Heart right ventricle (tissue), 16 donors: ENCODE measurements at regions not wholly inside any gene's neighbourhood (a gene's known extent, or its start where the extent isn't known, plus 50 kb on each side); places are given as distances from the start of the nearest gene placed in this dataset.

Experiments
- ATAC-seq, 8 donors: fragments of 200-7000 bp; cut with Tn5 transposase; one replicate each; pipeline ENCODE4 v1.9.1; 2020; ENCODE audit warnings: mild to moderate bottlenecking in 8 of 8, moderate library complexity in 8 of 8, moderate number of reproducible peaks in 1 of 8
- DNase-seq, 2 donors: peaks; one replicate each; pipeline ENCODE4 v3.0.0-alpha.2; 2020
- H3K27ac ChIP-seq, 10 donors: fragments of 200-600 bp; sonication (generic) in 2 of 10; one replicate each; pipeline versions ENCODE4 v1.5.0 to v1.8.0; 2020 to 2022; ENCODE audit warnings: mild to moderate bottlenecking in 3 of 10
- H3K27me3 ChIP-seq, 7 donors: fragments of 200-600 bp; one replicate each; pipeline ENCODE4 v1.8.0; 2021 to 2022; ENCODE audit warnings: mild to moderate bottlenecking in 2 of 7
- H3K36me3 ChIP-seq, 9 donors: fragments of 200-600 bp; sonication (generic) in 1 of 9; one replicate each; pipeline versions ENCODE4 v1.5.0 to v1.8.0; 2020 to 2022; ENCODE audit warnings: mild to moderate bottlenecking in 2 of 9
- H3K4me1 ChIP-seq, 9 donors: fragments of 200-600 bp; sonication (generic) in 1 of 9; one replicate each; pipeline versions ENCODE4 v1.5.0 to v1.8.0; 2020 to 2022; ENCODE audit warnings: mild to moderate bottlenecking in 4 of 9
- H3K4me3 ChIP-seq, 10 donors: fragments of 200-600 bp; sonication (generic) in 2 of 10; one replicate each; pipeline versions ENCODE4 v1.5.0 to v1.8.0; 2020 to 2022; ENCODE audit warnings: mild to moderate bottlenecking in 7 of 10, moderate library complexity in 2 of 10
- H3K9me3 ChIP-seq, 11 donors: fragments of 200-600 bp in 10 of 11; sonication (generic) in 2 of 11; one replicate each; pipeline versions ENCODE4 v1.5.0 to v1.8.0; 2013 to 2022; ENCODE audit warnings: mild to moderate bottlenecking in 2 of 11, control low read depth in 1 of 11, moderate library complexity in 1 of 11
- WGBS, 2 donors: extraction: QIAGEN DNeasy Blood & Tissue Kit; methylation state at CpG; one replicate each; pipeline ENCODE4 v1.1.7; 2013; ENCODE audit warnings: inconsistent platforms in 1 of 2; 5-methylcytosine and 5-hydroxymethylcytosine counted together
- intact Hi-C, 10 donors: fragments of 100-400 bp; cut with DNase I; formaldehyde crosslinking; loops; one replicate each; pipeline versions ENCODE4 v1.11.1 to v1.14.2; 2022
- TF ChIP-seq, protein P1 (sequence below), 9 donors: fragments of 200-600 bp; sonication (generic) in 2 of 9; IDR thresholded peaks; one replicate each; pipeline versions ENCODE4 v1.5.0 to v1.8.0; 2021 to 2022; ENCODE audit warnings: antibody characterized with exemption in 9 of 9, mild to moderate bottlenecking in 5 of 9, moderate library complexity in 1 of 9
- donor health status: Arrhythmogenic right ventricular cardiomyopathy.
- donor health status: ischemic (EF 13 %, LVEDD 7.1; RV severe dilation, severe dysfunction).
- donor health status: healthy with polysubstance abuse.
- donor health status: DM: no; HTN: yes; CAD: no.
- donor health status: DM: no; HTN: no; CAD: no.
- donor health status: ischemic (EF 25% LVEDD 6.9; RV normal size, moderate dysfunction).
- donor health status: ischemic (EF 25% LVEDD 5.7; RV mildly dilated, moderate dysfunction).
- donor health status: healthy.
- donor health status: DM: yes; HTN: yes; CAD: no.
- donor health status: Ischemic cardiomyopathy.
- donor health status: ischemic (EF 35%, LVEDD 5.7; RV mildly dilated, moderate dysfunction).
- donor health status: nonischemic (EF 11% LVEDD 7.7; RV severe dilation, severe dysfunction).
- donor health status: DM: yes; HTN: yes; CAD: no.
- donor health status: PGD.
- donor health status: ischemic (EF 29% LVEDD 5.4; RV normal size, mild dysfunction).
- donor health status: nonischemic (EF 23%, LVEDD 6.1; RV moderate dilation, normal function).

DNA sequence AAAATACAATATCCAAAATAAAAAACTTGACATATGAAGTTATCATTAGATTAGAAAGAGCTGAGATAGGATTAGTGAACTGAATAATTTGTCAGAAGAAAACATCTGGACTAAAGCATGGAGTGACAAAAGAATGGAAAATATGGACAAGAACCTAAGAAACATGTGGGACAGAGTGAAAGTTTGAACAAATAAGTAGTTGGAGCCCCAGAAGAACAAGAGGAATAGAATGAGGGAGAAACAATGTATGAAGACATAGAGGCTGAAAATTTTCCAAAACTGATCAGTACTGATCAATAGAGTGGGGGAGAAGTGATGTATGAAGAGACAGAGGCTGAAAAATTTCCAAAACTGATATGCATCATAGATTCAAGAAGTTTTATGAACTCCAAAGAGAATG lies 170.6 kb upstream of the CRY1 start:
- TF ChIP-seq, protein P1, sequence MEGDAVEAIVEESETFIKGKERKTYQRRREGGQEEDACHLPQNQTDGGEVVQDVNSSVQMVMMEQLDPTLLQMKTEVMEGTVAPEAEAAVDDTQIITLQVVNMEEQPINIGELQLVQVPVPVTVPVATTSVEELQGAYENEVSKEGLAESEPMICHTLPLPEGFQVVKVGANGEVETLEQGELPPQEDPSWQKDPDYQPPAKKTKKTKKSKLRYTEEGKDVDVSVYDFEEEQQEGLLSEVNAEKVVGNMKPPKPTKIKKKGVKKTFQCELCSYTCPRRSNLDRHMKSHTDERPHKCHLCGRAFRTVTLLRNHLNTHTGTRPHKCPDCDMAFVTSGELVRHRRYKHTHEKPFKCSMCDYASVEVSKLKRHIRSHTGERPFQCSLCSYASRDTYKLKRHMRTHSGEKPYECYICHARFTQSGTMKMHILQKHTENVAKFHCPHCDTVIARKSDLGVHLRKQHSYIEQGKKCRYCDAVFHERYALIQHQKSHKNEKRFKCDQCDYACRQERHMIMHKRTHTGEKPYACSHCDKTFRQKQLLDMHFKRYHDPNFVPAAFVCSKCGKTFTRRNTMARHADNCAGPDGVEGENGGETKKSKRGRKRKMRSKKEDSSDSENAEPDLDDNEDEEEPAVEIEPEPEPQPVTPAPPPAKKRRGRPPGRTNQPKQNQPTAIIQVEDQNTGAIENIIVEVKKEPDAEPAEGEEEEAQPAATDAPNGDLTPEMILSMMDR (IDR thresholded peaks at IDR 0.05), result no peak
- ATAC-seq, result no peak
- Histone ChIP-seq H3K4me1 (no peaks in the 10 kb centered on the region), H3K4me3 (no peak overlapping the region), H3K27ac (no peak overlapping the region), H3K36me3 (no peaks in the 10 kb centered on the region), H3K9me3 (peaks cover 0 to 12% (median 0%) of the 10 kb centered on the region in 11 donors), H3K27me3 (peaks cover 0 to 19% (median 0%) of the 10 kb centered on the region in 7 donors)
- intact Hi-C loops, result no loop called here
- DNase-seq, result no peak

DNA sequence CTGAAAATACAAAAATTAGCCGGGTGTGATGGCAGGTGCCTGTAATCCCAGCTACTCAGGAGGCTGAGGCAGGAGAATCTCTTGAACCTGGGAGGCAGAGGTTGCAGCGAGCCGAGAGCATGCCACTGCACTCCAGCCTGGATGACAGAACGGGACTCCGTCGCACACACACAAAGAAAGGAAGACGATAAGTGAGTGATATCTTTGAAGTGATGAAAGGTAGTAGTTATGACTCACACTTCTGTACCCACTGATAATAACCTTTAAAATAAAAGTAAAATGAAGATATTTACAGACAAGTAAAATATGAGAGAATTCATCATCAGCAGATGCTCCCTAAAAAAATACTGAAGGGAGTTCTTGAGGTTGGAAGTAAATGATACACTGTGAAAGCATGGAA lies 171.3 kb upstream of the CRY1 start:
- Histone ChIP-seq H3K4me3 (no peak overlapping the region), H3K4me1 (no peaks in the 10 kb centered on the region), H3K27me3 (peaks cover 0 to 19% (median 0%) of the 10 kb centered on the region in 7 donors), H3K27ac (no peak overlapping the region), H3K36me3 (no peaks in the 10 kb centered on the region), H3K9me3 (peaks cover 0 to 12% (median 0%) of the 10 kb centered on the region in 11 donors)
- ATAC-seq (no peak), DNase-seq (no peak)
- TF ChIP-seq, protein P1 (IDR thresholded peaks at IDR 0.05), result no peak
- WGBS, 2 donors, result 27 to 48% methylated on average over 7 of the region's 7 CpGs
- intact Hi-C loops, result no loop called here

DNA sequence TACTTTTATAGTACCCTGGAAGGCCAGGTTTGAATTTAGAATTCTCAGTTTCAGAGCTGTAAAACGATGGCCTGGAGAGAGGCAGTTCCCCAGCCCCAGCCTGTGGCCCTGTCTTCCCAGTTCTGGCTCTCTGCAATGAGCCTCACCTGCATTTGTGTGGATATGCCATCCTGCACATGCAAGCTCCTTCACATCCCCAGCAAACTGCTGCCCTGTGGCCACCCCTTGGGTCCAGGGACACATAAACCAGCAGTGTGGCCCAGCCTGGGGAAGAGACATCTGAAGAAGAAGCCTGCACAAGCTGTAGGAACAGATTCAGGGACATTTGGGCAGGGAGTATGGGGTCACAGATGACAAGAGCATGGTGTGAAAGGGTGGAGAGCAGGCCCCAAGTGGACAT lies 174.3 kb upstream of the CRY1 start:
- peaks cover 0 to 12% (median 0%) of the 10 kb centered on the region in 7 donors for H3K27me3 ChIP-seq
- TF ChIP-seq, protein P1 (IDR thresholded peaks at IDR 0.05), result no peak
- peaks cover 0 to 12% (median 0%) of the 10 kb centered on the region in 11 donors for H3K9me3 ChIP-seq
- WGBS, 2 donors, result 54 to 92% methylated on average over 1 of the region's 1 CpG
- intact Hi-C loops, result no loop called here
- no peak overlapping the region for H3K4me3 ChIP-seq
- DNase-seq (no peak), ATAC-seq (no peak)
- H3K4me1 ChIP-seq, result no peaks in the 10 kb centered on the region
- no peak overlapping the region for H3K27ac ChIP-seq
- H3K36me3 ChIP-seq, result no peaks in the 10 kb centered on the region

DNA sequence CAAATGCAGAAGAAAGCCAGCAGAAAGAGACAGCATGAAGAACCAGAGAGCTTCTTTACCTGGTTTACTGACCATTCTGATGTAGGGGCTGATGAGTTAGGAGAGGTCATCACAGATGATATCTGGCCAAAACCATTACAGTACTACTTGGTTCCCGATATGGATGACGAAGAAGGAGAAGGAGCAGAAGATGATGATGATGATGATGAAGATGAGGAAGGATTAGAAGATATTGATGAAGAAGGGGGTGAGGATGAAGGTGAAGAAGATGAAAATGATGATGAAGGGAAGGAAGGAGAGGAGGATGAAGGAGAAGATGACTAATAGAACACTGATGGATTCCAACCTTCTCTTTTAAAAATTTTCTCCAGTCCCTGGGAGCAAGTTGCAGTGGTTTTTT lies 178.2 kb upstream of the CRY1 start:
- peaks cover 0 to 5% (median 0%) of the 10 kb centered on the region in 7 donors for H3K27me3 ChIP-seq
- H3K36me3 ChIP-seq, result no peaks in the 10 kb centered on the region
- no peak overlapping the region for H3K4me3 ChIP-seq
- DNase-seq (no peak), ATAC-seq (no peak)
- intact Hi-C loops, result no loop called here
- WGBS, 2 donors, result 76 to 94% methylated on average over 2 of the region's 2 CpGs
- TF ChIP-seq, protein P1 (IDR thresholded peaks at IDR 0.05), result no peak
- H3K4me1 ChIP-seq, result no peaks in the 10 kb centered on the region
- H3K9me3 ChIP-seq, result no peaks in the 10 kb centered on the region
- H3K27ac ChIP-seq, result no peak overlapping the region
